IMR-90 (cell line): ENCODE measurements at regions not wholly inside any gene's neighbourhood (a gene's known extent, or its start where the extent isn't known, plus 50 kb on each side); places are given as distances from the start of the nearest gene placed in this dataset.

ENCODE experiments used
- ATAC-seq: fragments of 200-7000 bp; cut with Tn5 transposase; 2 replicates; pipeline ENCODE4 v1.9.1; 2020; ENCODE audit warnings: low read depth, mild to moderate bottlenecking, moderate library complexity
- BruUV-seq: library from RNA; stranded (reverse); fragments of 400-500 nt; replicated peaks from 2 replicates; lab custom pipeline; 2021; lab: Mats Ljungman, UMichigan
- CTCF ChIA-PET: fragments of 300-600 bp; formaldehyde crosslinking; extraction: SDS; loops from one replicate; lab custom pipeline; 2021; ENCODE audit warnings: antibody characterized with exemption; lab: Yijun Ruan, JAX
- POLR2A ChIA-PET: fragments of 300-600 bp; sonication (Branson Sonifier 250); formaldehyde crosslinking; loops from one replicate; lab custom pipeline; 2022; ENCODE audit warnings: antibody characterized with exemption; ENCODE audit not compliant: unreplicated experiment; lab: Charles Lee
- DNase-seq: peaks from one replicate; pipeline ENCODE4 v3.0.0; 2013
- H2AFZ ChIP-seq: replicated peaks from 2 replicates; pipeline ENCODE3; 2013; ENCODE audit warnings: low read length, mild to moderate bottlenecking; ENCODE audit not compliant: poor library complexity
- H2AK5ac ChIP-seq: 2 replicates; pipeline ENCODE4 v1.6.1; 2013; ENCODE audit warnings: low read depth, low read length, inconsistent platforms
- H2AK9ac ChIP-seq: replicated peaks from 2 replicates; pipeline ENCODE3; 2013; ENCODE audit warnings: mild to moderate bottlenecking, low read depth, low read length, moderate library complexity; ENCODE audit not compliant: poor library complexity
- H2BK120ac ChIP-seq: 2 replicates; pipeline ENCODE4 v1.6.1; 2013; ENCODE audit warnings: low read depth, low read length, inconsistent platforms
- H2BK15ac ChIP-seq: 3 replicates; pipeline ENCODE4 v1.6.1; 2013; ENCODE audit warnings: low read depth, low read length, inconsistent platforms
- H2BK20ac ChIP-seq: 2 replicates; pipeline ENCODE4 v1.6.1; 2013; ENCODE audit warnings: low read depth, mild to moderate bottlenecking, inconsistent platforms, low read length, moderate library complexity
- H2BK5ac ChIP-seq: 2 replicates; pipeline ENCODE4 v1.6.1; 2013; ENCODE audit warnings: mild to moderate bottlenecking, low read depth, low read length, inconsistent platforms; ENCODE audit not compliant: poor library complexity, severe bottlenecking
- H3K14ac ChIP-seq: replicated peaks from 2 replicates; pipeline ENCODE4 v1.6.1; 2013; ENCODE audit warnings: low read depth, low read length, inconsistent platforms
- H3K18ac ChIP-seq: 2 replicates; pipeline ENCODE4 v1.6.1; 2013; ENCODE audit warnings: low read depth, low read length, control low read depth
- H3K23ac ChIP-seq: 2 replicates; pipeline ENCODE4 v1.6.1; 2013; ENCODE audit warnings: low read depth, low read length, inconsistent platforms
- H3K27ac ChIP-seq: 2 replicates; pipeline ENCODE4 v1.5.1; 2013; ENCODE audit warnings: mild to moderate bottlenecking, control low read depth, low read length; ENCODE audit not compliant: insufficient read depth
- H3K27me3 ChIP-seq: 2 replicates; pipeline ENCODE4 v1.6.1; 2013; ENCODE audit warnings: low read length; ENCODE audit not compliant: control insufficient read depth, insufficient read depth
- H3K36me3 ChIP-seq: 2 replicates; pipeline ENCODE4 v1.6.1; 2013; ENCODE audit warnings: low read length, mixed read lengths; ENCODE audit not compliant: control insufficient read depth, insufficient read depth
- H3K4ac ChIP-seq: 2 replicates; pipeline ENCODE4 v1.6.1; 2013; ENCODE audit warnings: low read depth, low read length, inconsistent platforms
- H3K4me1 ChIP-seq: 2 replicates; pipeline ENCODE4 v1.6.1; 2013; ENCODE audit warnings: low read length, mixed read lengths; ENCODE audit not compliant: control insufficient read depth, insufficient read depth
- H3K4me2 ChIP-seq: 2 replicates; pipeline ENCODE4 v1.6.1; 2013; ENCODE audit warnings: low read depth, mild to moderate bottlenecking, control low read depth, low read length, moderate library complexity
- H3K4me3 ChIP-seq: 2 replicates; pipeline ENCODE4 v1.5.1; 2013; ENCODE audit warnings: low read depth, mild to moderate bottlenecking, control low read depth, low read length, moderate library complexity; ENCODE audit not compliant: insufficient read depth
- H3K56ac ChIP-seq: 2 replicates; pipeline ENCODE4 v1.6.1; 2013; ENCODE audit warnings: low read length, inconsistent platforms; ENCODE audit not compliant: insufficient read depth; ENCODE audit errors: extremely low read depth
- H3K79me1 ChIP-seq, 2 experiments: 2 replicates each; pipeline ENCODE4 v1.6.1; 2013; ENCODE audit warnings: low read length in 2 of 2, inconsistent platforms in 1 of 2, low read depth in 1 of 2
- H3K9ac ChIP-seq: 2 replicates; pipeline ENCODE4 v1.6.1; 2013; ENCODE audit warnings: low read depth, low read length, control low read depth
- H3K9me1 ChIP-seq: 2 replicates; pipeline ENCODE4 v1.6.1; 2013; ENCODE audit warnings: low read length, inconsistent platforms; ENCODE audit not compliant: insufficient read depth
- H3K9me3 ChIP-seq: 2 replicates; pipeline ENCODE4 v1.6.1; 2013; ENCODE audit warnings: low read length; ENCODE audit not compliant: control insufficient read depth, insufficient read depth
- H4K20me1 ChIP-seq: 2 replicates; pipeline ENCODE4 v1.6.1; 2013; ENCODE audit warnings: low read length, inconsistent platforms; ENCODE audit not compliant: insufficient read depth
- H4K5ac ChIP-seq: 2 replicates; pipeline ENCODE4 v1.6.1; 2013; ENCODE audit warnings: mild to moderate bottlenecking, low read depth, low read length, control low read depth
- H4K8ac ChIP-seq, 2 experiments: 2 replicates each; pipeline ENCODE4 v1.6.1; 2013; ENCODE audit warnings: low read depth in 2 of 2, low read length in 2 of 2, control low read depth in 1 of 2, inconsistent platforms in 1 of 2
- H4K91ac ChIP-seq: 2 replicates; pipeline ENCODE4 v1.6.1; 2013; ENCODE audit warnings: low read depth, low read length, inconsistent platforms; ENCODE audit not compliant: insufficient read depth
- BHLHE40 ChIP-seq: fragments of 150-350 bp; IDR thresholded peaks from 2 replicates; pipeline ENCODE4 v1.6.1; 2016; ENCODE audit warnings: mild to moderate bottlenecking, low read depth, low read length
- CEBPB ChIP-seq: IDR thresholded peaks from 2 replicates; pipeline ENCODE4 v1.6.1; 2012; ENCODE audit warnings: low read depth, low read length, improper control_type of control experiment
- CHD1 ChIP-seq: IDR thresholded peaks from 2 replicates; pipeline ENCODE4 v1.6.1; 2012; ENCODE audit warnings: low read depth, low read length, improper control_type of control experiment
- FOS ChIP-seq: fragments of 150-350 bp; IDR thresholded peaks from 2 replicates; pipeline ENCODE4 v1.6.1; 2016; ENCODE audit warnings: low read depth, low read length
- MAFK ChIP-seq: IDR thresholded peaks from 2 replicates; pipeline ENCODE4 v1.6.1; 2012; ENCODE audit warnings: low read depth, low read length, improper control_type of control experiment
- MAZ ChIP-seq: IDR thresholded peaks from 2 replicates; pipeline ENCODE4 v1.6.1; 2012; ENCODE audit warnings: low read depth, mild to moderate bottlenecking, low read length, improper control_type of control experiment, moderate library complexity, borderline replicate concordance
- MXI1 ChIP-seq: IDR thresholded peaks from 2 replicates; pipeline ENCODE4 v1.6.1; 2012; ENCODE audit warnings: low read depth, mild to moderate bottlenecking, low read length, moderate library complexity, borderline replicate concordance
- NFE2L2 ChIP-seq: fragments of 150-350 bp; IDR thresholded peaks from 2 replicates; pipeline ENCODE4 v1.6.1; 2016; ENCODE audit warnings: low read depth, mild to moderate bottlenecking, low read length
- POLR2A ChIP-seq: IDR thresholded peaks from 2 replicates; pipeline ENCODE4 v1.6.1; 2012; ENCODE audit warnings: mild to moderate bottlenecking, low read depth, low read length
- RAD21 ChIP-seq: IDR thresholded peaks from 2 replicates; pipeline ENCODE4 v1.6.1; 2012; ENCODE audit warnings: low read length, improper control_type of control experiment
- RCOR1 ChIP-seq: IDR thresholded peaks from 2 replicates; pipeline ENCODE4 v1.6.1; 2012; ENCODE audit warnings: mild to moderate bottlenecking, low read length, improper control_type of control experiment; ENCODE audit not compliant: insufficient replicate concordance
- RFX5 ChIP-seq: IDR thresholded peaks from 2 replicates; pipeline ENCODE4 v1.8.0; 2012; ENCODE audit warnings: low read depth, mild to moderate bottlenecking, low read length, moderate library complexity
- SMC3 ChIP-seq: fragments of 150-350 bp; IDR thresholded peaks from 2 replicates; pipeline ENCODE4 v1.6.1; 2016; ENCODE audit warnings: low read depth, mild to moderate bottlenecking, antibody characterized with exemption, low read length, moderate library complexity
- WGBS, 2 experiments: methylation state at CpG; one replicate each; pipeline versions ENCODE4 v1.1.5 to v1.1.7; 2013; ENCODE audit warnings: missing lambda C conversion rate in 2 of 2; ENCODE audit not compliant: insufficient read length in 1 of 2; ENCODE audit errors: extremely low coverage in 2 of 2; 5-methylcytosine and 5-hydroxymethylcytosine counted together
- dilution Hi-C: fragments of 300-500 bp; cut with HindIII; formaldehyde crosslinking; loops from one replicate; pipeline ENCODE4 v1.14.3; 2018; ENCODE audit warnings: low sequenced_read_pairs; ENCODE audit not compliant: unreplicated experiment
- in situ Hi-C: fragments of 300-500 bp; cut with MboI; formaldehyde crosslinking; loops from 3 replicates; pipeline ENCODE4 v1.14.3; 2019; ENCODE audit warnings: low sequenced_read_pairs, inconsistent platforms, mixed read lengths
- intact Hi-C: fragments of 100-400 bp; cut with micrococcal nuclease; formaldehyde crosslinking; loops from 2 replicates; pipeline ENCODE4 v1.10.0; 2022
- TF ChIP-seq, protein P1 (sequence below): conservative IDR thresholded peaks from 2 replicates; pipeline ENCODE4 v1.5.1; 2012; ENCODE audit warnings: mild to moderate bottlenecking, low read depth, low read length, improper control_type of control experiment
- TF ChIP-seq, protein P2 (sequence below): fragments of 150-350 bp; IDR thresholded peaks from 2 replicates; pipeline ENCODE4 v1.6.1; 2016; ENCODE audit warnings: low read depth, mild to moderate bottlenecking, low read length, moderate library complexity, borderline replicate concordance
- TF ChIP-seq, protein P3 (sequence below): fragments of 150-350 bp; IDR thresholded peaks from 2 replicates; pipeline ENCODE4 v1.6.1; 2017; ENCODE audit warnings: mild to moderate bottlenecking, antibody characterized with exemption, low read length, low read depth

DNA sequence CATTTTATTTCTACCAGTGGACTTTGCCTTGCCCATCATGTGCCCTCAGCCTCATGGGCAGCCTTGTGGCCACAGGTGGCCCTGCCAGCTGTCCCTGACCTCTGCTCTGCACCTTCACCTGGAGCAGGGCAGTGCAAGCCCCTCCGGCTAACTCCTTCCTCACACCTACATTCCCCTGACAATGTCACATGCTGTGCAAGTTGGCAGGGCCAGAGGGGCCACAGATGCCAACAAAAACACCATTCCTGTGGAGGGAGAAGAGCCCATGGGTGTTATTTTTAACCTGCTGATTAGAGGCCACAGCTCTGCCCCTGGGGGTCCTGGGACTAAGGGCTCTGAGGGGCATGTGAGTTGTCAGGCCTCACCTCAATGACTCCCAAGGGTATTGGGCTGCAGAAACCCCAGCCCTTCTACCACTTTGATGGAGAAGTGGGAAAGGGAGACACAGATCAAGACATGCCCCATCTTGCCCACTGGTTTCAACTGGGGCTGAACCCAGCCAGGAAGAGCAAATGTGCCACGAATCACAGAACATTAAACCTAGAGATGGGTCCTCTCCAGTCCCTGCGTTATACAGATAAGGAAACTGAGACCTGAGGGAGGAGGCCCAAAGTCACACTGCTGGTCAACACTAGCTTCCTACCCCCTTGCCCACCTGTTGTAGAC lies 65.0 kb downstream of the MRPL14 start:
- in situ Hi-C loops (no loop called here), dilution Hi-C loops (no loop called here), intact Hi-C loops (no loop called here)
- Histone ChIP-seq H3K4me3 (no peak overlapping the region), H3K23ac (peak overlapping the region; percentile 37; the same call in 1 of the 2 replicates), H3K79me1 (peaks cover 0 to 35% of the 10 kb centered on the region in 2 experiments; a peak in 2 of 4 replicates), H2BK5ac (peak overlapping the region; percentile 87), H3K4me1 (peaks cover 64% of the 10 kb centered on the region), H2AK5ac (peak overlapping the region; percentile 98), H3K18ac (peak overlapping the region; percentile 53), H2AFZ (peak overlapping the region; percentile 5), H4K5ac (peak overlapping the region; percentile 69), H2BK20ac (peak overlapping the region; percentile 87), H3K56ac (no peak overlapping the region), H4K91ac (peak overlapping the region; percentile 85), H4K20me1 (no peaks in the 10 kb centered on the region; the same call in 1 of the 2 replicates), H3K9ac (no peak overlapping the region), H3K27me3 (no peaks in the 10 kb centered on the region), H2BK120ac (peak overlapping the region; percentile 94), H4K8ac (peak overlapping the region; percentile 23 to 69), H3K4ac (peak overlapping the region; percentile 88), H2AK9ac (peak overlapping the region; percentile 29), H3K36me3 (no peaks in the 10 kb centered on the region), H2BK15ac (peak overlapping the region; percentile 81; the same call in 2 of the 3 replicates), H3K4me2 (no peak overlapping the region), H3K27ac (peak overlapping the region; percentile 48), H3K14ac (peak overlapping the region; percentile 70), H3K9me3 (no peaks in the 10 kb centered on the region), H3K9me1 (peaks cover 59% of the 10 kb centered on the region)
- BruUV-seq: no TSS peak
- ATAC-seq: no peak
- no peak for TF ChIP-seq NFE2L2
- no peak for TF ChIP-seq MAFK
- TF ChIP-seq POLR2A: no peak
- TF ChIP-seq, protein P1, sequence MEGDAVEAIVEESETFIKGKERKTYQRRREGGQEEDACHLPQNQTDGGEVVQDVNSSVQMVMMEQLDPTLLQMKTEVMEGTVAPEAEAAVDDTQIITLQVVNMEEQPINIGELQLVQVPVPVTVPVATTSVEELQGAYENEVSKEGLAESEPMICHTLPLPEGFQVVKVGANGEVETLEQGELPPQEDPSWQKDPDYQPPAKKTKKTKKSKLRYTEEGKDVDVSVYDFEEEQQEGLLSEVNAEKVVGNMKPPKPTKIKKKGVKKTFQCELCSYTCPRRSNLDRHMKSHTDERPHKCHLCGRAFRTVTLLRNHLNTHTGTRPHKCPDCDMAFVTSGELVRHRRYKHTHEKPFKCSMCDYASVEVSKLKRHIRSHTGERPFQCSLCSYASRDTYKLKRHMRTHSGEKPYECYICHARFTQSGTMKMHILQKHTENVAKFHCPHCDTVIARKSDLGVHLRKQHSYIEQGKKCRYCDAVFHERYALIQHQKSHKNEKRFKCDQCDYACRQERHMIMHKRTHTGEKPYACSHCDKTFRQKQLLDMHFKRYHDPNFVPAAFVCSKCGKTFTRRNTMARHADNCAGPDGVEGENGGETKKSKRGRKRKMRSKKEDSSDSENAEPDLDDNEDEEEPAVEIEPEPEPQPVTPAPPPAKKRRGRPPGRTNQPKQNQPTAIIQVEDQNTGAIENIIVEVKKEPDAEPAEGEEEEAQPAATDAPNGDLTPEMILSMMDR: no peak
- no peak for TF ChIP-seq RCOR1
- no peak for TF ChIP-seq RFX5
- TF ChIP-seq CHD1: no peak
- no peak for TF ChIP-seq MAZ
- TF ChIP-seq CEBPB: no peak
- TF ChIP-seq BHLHE40: no peak
- no peak for TF ChIP-seq SMC3
- TF ChIP-seq FOS: no peak
- no peak for TF ChIP-seq RAD21
- TF ChIP-seq, protein P2, sequence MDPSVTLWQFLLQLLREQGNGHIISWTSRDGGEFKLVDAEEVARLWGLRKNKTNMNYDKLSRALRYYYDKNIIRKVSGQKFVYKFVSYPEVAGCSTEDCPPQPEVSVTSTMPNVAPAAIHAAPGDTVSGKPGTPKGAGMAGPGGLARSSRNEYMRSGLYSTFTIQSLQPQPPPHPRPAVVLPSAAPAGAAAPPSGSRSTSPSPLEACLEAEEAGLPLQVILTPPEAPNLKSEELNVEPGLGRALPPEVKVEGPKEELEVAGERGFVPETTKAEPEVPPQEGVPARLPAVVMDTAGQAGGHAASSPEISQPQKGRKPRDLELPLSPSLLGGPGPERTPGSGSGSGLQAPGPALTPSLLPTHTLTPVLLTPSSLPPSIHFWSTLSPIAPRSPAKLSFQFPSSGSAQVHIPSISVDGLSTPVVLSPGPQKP: no peak
- TF ChIP-seq, protein P3, sequence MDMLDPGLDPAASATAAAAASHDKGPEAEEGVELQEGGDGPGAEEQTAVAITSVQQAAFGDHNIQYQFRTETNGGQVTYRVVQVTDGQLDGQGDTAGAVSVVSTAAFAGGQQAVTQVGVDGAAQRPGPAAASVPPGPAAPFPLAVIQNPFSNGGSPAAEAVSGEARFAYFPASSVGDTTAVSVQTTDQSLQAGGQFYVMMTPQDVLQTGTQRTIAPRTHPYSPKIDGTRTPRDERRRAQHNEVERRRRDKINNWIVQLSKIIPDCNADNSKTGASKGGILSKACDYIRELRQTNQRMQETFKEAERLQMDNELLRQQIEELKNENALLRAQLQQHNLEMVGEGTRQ: no peak
- TF ChIP-seq MXI1: no peak
- ChIA-PET POLR2A (no interaction called here), CTCF (interaction anchor here (0.8 kb wide), 1 partner anchor 216 kb away, joined by 3 read pairs; no protein-coding TSS in a partner anchor)
- no peak for DNase-seq
- WGBS, 2 experiments: no CpG with 5 or more reads among the region's 3 CpGs
